Fibroblast of the aortic adventitia (primary cell): ENCODE measurements at regions not wholly inside any gene's neighbourhood (a gene's known extent, or its start where the extent isn't known, plus 50 kb on each side); places are given as distances from the start of the nearest gene placed in this dataset.

Experiments used
- DNase-seq: peaks from one replicate; pipeline ENCODE4 v3.0.0-alpha.2; 2010; ENCODE audit warnings: low read depth
- H3K4me3 ChIP-seq: 2 replicates; pipeline ENCODE4 v1.5.1; 2011; ENCODE audit warnings: low read depth, mild to moderate bottlenecking, control low read depth, low read length, moderate library complexity
- CTCF ChIP-seq: IDR thresholded peaks from 2 replicates; pipeline ENCODE4 v1.5.1; 2011; ENCODE audit warnings: mild to moderate bottlenecking, low read length, control low read depth, inconsistent platforms; ENCODE audit not compliant: insufficient read depth

DNA sequence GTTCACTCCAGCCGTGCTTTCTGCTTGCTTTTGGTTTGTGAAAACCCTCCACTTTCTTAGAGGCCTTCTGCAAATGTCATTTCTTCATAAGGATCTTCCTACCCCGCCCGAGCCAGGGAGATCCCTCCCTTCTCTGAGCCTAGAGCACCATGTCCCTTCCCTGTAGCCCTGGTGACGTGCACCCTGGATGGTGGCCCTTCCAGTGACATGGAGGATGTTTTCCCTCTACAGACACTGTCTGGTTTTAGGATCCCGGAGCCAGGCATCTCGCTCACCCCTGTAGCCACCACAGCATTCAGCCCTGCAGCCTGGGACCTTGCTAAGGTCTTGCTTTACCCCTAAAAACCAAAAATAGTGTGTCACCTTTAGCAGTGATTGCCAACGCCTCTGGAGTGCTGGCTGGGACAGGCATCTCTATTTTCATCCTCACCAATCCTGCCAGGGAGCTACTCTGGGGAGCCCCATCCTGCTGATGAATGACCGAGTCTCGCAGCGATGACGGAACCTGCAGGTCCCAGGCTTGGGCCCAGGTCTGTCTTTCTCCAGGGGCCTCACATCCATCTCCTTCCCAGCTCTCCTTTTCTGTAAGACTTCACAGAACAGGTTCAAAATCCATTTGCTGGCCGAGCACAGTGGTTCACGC lies 394.1 kb upstream of the TNRC6C start:
- TF ChIP-seq CTCF, result no peak
- no peak for DNase-seq
- H3K4me3 ChIP-seq, result no peak overlapping the region

DNA sequence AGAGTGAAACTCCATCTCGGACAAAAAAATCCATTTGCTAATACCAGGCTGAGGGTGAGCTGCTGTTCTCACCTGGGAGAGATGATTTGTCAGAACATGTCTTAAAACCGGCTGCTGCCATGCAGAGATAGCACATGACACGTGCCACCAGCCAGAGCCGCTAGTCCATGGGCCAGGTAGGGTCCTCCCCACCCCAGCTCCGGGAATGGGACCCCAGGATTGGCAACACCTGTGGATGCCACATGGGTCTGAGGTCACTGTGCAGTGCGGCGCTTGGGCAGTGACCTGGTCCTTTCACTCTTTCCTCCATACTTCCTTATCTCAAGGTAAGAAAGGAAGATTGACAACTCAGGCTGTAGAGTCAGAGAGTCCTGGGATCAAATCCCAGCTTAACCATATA lies 393.3 kb upstream of the TNRC6C start:
- no peak for TF ChIP-seq CTCF
- no peak overlapping the region for H3K4me3 ChIP-seq
- DNase-seq, result no peak

GRCh38 chr17:77566151-77566550 lies 392.4 kb upstream of the TNRC6C start:
- DNase-seq, result no peak
- TF ChIP-seq CTCF, result no peak
- no peak overlapping the region for H3K4me3 ChIP-seq

- no peak overlapping the region for H3K4me3 ChIP-seq
- no peak for DNase-seq
- no peak for TF ChIP-seq CTCF
These were observed 391.9 kb upstream of the TNRC6C start for GRCh38 chr17:77566566-77567138.

- no peak for TF ChIP-seq CTCF
- no peak for DNase-seq
- no peak overlapping the region for H3K4me3 ChIP-seq
These were observed 390.0 kb upstream of the TNRC6C start for GRCh38 chr17:77568540-77568939.

DNA sequence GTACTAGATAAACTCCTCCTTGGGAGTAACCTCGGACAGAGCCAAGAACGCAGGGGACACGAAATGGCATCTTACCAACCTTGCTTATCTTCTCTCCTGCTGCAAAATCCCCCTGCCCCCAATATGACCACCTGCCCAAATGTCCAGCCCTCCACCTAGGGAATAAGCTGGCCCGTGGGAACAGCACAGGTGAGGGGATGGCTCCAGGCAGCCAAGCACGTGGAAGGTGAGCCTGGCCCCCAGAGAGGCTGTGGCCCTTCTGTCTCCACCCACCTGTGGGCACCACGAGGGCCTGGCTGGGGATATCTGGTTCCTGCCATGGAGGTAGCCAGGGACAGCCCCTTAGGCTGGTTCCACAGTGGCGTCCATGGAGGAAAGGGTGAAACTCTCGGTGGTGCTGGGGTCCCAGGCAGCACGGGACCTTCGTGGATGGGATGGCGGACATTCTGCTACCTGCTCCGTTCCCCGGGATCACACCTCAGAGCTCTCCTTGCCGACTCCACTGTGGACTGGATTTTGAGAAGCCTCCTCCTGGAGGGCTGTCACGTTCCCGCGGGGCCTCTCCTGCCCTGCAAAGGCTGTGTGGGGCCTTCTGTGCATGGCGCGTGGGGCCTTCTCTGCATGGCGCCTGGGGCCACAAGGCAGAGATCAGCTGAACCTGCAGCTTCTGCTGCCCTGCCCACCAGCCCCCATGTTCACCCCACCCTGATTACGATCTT lies 388.5 kb upstream of the TNRC6C start:
- no peak overlapping the region for H3K4me3 ChIP-seq
- TF ChIP-seq CTCF, result no peak
- no peak for DNase-seq
